GM12872 (cell line): ENCODE measurements at regions not wholly inside any gene's neighbourhood (a gene's known extent, or its start where the extent isn't known, plus 50 kb on each side); places are given as distances from the start of the nearest gene placed in this dataset.

ENCODE experiments used
- CTCF ChIP-seq: IDR thresholded peaks from 3 replicates; pipeline ENCODE4 v1.5.1; 2011; ENCODE audit warnings: low read depth, mild to moderate bottlenecking, low read length, moderate library complexity; ENCODE audit not compliant: insufficient read depth

DNA sequence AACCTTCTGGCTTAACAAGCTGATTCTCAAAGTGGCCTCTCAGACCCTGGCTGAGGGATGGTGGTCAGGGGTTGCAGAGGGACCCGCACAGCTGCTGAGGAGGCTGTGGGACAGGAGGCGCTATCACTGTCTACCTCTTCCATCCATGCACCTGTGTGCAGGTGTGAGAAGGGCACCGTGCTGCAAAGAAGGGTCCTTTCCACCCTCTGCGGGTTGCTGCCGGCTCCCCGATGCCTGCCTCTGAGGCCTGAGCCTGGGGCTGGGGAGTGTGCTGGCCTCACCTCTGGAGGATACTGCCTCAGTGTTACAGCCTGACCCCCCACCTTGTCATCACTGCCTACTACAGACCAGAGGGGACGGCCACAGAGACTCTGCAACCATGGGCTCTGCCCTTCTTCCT, 66.1 kb upstream of the B3GAT1 start:
- no peak for TF ChIP-seq CTCF

GRCh38 chr11:134477486-134477885, 65.4 kb upstream of the B3GAT1 start:
- no peak for TF ChIP-seq CTCF

GRCh38 chr11:134476435-134477021, 64.5 kb upstream of the B3GAT1 start:
- no peak for TF ChIP-seq CTCF

DNA sequence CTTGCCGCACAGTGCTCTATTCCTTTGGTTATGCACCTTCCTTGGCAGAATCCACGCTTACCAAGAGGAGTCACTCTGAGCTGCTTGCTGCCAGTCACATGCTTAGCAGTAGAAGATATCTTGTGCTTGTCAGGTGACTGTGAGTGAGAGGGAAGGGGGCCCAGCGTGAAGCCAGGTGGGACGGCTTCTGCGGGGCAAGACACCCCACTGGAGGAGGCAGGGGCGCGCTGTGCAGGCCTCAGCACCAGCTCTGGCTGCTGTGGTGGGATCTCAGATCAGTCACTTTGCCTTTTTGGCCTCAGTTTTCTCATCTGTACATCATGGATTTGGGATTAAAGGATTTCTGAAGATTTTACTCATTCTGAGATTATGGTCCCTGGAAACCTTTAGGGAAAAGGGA, 63.9 kb upstream of the B3GAT1 start:
- TF ChIP-seq CTCF = no peak

DNA sequence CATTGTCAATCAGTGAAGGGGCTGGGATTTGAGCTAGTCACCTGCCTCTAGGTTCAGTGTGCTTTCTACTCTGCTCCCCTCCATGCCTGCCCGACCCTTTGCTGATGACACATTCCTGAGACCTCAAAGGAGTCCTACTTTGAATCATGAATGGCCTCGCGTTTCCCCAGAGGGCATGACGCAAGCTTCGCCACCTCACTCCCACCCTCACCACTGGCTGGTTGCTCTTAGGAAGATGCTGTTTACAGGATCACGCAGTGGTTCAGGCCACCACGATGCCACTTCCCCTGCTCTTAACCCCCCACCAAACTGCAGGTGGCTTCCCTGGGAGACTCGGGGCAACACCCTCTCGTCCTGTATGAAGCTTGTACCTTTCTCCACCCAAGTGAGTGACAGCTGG, 62.9 kb upstream of the B3GAT1 start:
- no peak for TF ChIP-seq CTCF

DNA sequence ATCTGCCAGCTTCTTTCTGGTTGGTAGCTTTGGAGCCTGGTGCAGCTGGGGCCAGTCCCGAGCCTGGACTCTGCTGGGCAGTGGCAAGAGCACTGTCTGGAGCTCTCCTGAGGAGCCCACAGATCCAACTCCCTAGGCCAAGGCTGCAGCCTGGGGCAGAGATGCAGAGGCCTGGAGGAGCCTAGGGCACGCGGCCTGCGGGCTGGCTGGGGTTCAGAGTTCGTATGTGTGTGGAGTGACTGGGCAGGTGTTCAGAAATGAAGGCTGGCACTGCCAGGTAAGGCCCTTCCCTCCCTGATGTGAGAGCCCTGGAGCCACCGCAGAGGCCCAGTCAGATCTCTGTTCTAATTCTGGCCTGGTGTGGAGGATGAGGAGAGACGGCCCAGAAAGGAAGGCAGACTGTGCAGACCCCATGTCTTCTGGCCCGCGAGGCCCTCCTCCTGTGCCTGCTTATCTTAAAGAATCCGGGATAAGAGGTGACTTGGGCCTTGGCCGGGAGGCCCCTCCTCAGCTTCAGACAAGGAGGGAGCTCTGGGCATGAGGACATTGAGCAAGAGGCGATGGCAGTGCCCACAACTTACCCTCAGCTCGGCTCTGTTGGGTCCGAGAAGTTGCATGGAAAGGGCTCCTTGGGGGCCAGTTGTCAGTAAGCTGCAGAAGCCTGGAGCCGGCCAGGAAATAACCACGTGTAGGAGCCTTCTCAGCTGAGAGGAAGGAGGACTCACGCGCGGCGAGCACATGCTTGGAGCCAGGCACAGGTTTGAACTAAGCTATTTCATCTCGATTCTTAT, 62.2 kb upstream of the B3GAT1 start:
- no peak for TF ChIP-seq CTCF

DNA sequence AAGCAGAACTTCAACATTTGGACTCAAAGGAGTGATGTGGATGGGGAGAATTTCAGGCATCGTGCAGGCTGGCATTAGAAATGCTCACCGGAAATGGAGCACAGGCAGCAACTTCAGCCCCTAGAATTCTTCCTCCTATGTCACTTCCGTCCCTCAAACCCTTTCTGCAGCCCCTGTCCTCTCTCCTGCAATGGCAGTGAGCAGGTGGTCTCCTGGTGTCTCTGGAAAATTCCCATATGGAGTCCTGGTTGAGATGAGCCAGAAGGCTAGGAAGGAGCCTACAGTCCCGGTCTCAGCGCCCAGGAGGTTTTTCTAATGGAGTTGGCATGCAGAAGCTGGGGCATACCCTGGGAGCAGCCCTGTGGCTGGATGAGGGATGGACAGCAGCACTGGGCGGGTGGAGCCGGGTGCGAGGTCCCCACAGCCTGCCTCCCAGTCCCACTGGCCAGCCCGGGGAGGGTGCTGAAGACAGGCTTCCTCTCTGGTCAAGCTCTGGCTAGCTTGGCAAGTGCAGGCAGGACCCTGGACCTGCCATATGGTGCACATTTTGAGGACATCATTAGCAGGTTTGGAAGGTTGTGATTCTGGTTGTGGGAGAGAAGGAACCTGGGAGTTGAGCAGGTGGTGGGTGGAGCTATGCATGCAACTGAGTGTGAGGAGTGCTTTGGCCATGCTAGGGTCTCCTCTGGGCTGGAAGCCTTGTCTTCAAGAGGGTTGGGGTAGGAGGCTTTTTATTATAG, 59.8 kb upstream of the B3GAT1 start:
- no peak for TF ChIP-seq CTCF
